Astrocyte of the spinal cord (primary cell): ENCODE measurements at regions not wholly inside any gene's neighbourhood (a gene's known extent, or its start where the extent isn't known, plus 50 kb on each side); places are given as distances from the start of the nearest gene placed in this dataset.

Source experiments
- DNase-seq: peaks from one replicate; pipeline ENCODE4 v3.0.0; 2011; ENCODE audit warnings: low read depth, low spot score
- H3K4me3 ChIP-seq: 2 replicates; pipeline ENCODE4 v1.5.1; 2011; ENCODE audit warnings: low read depth, mild to moderate bottlenecking, low read length, moderate library complexity
- CTCF ChIP-seq: IDR thresholded peaks from 2 replicates; pipeline ENCODE4 v1.5.1; 2012; ENCODE audit warnings: low read depth, mild to moderate bottlenecking, low read length, inconsistent platforms
- in situ Hi-C: cut with HindIII; loops from 2 replicates; pipeline ENCODE4 v1.10.0; 2017; ENCODE audit warnings: low sequenced_read_pairs

- no peak for DNase-seq
- in situ Hi-C loops, result no loop called here
- no peak overlapping the region for H3K4me3 ChIP-seq
- no peak for TF ChIP-seq CTCF
Observed at GRCh38 chrX:13419918-13420317, 100.1 kb upstream of the ATXN3L start.

GRCh38 chrX:13419276-13419675 lies 99.4 kb upstream of the ATXN3L start:
- in situ Hi-C loops, result no loop called here
- DNase-seq, result no peak
- no peak for TF ChIP-seq CTCF
- no peak overlapping the region for H3K4me3 ChIP-seq

GRCh38 chrX:13418126-13419097 lies 98.6 kb upstream of the ATXN3L start:
- peak; percentile 15 for DNase-seq
- H3K4me3 ChIP-seq, result no peak overlapping the region
- TF ChIP-seq CTCF, result no peak
- in situ Hi-C loops, result no loop called here

- TF ChIP-seq CTCF, result no peak
Observed at GRCh38 chrX:13415509-13415908, 95.7 kb upstream of the ATXN3L start.

GRCh38 chrX:13414006-13414647 lies 94.3 kb upstream of the ATXN3L start:
- in situ Hi-C loops, result no loop called here
- TF ChIP-seq CTCF, result no peak
- no peak for DNase-seq
- no peak overlapping the region for H3K4me3 ChIP-seq

More at GRCh38 chrX:13415509-13415908, 95.7 kb upstream of the ATXN3L start:
- no peak for DNase-seq
- H3K4me3 ChIP-seq, result no peak overlapping the region
- in situ Hi-C loops, result no loop called here

- DNase-seq, result no peak
- TF ChIP-seq CTCF, result no peak
- H3K4me3 ChIP-seq, result no peak overlapping the region
- in situ Hi-C loops, result no loop called here
Observed at GRCh38 chrX:13412208-13412600, 92.4 kb upstream of the ATXN3L start.
